WTC11 (cell line): ENCODE measurements at regions not wholly inside any gene's neighbourhood (a gene's known extent, or its start where the extent isn't known, plus 50 kb on each side); places are given as distances from the start of the nearest gene placed in this dataset.
A peak's percentile ranks its signal among the peaks of the same experiment; 100 is the strongest.
"Not testable (repeated sequence)": the region's sequence is repeated elsewhere in the genome, so short reads cannot be mapped to it uniquely, and the experiment has no call there.

ENCODE experiments used
- ATAC-seq: fragments of 200-7000 bp; cut with Tn5 transposase; 2 replicates; pipeline ENCODE4 v1.10.0; 2021; ENCODE audit warnings: mild to moderate bottlenecking, moderate library complexity
- CTCF ChIA-PET: fragments of 300-600 bp; sonication (Branson Sonifier 250); formaldehyde crosslinking; loops from one replicate; lab custom pipeline; 2021; ENCODE audit warnings: antibody characterized with exemption; lab: Charles Lee
- POLR2A ChIA-PET: fragments of 350-600 bp; sonication (Branson Sonifier 250); formaldehyde crosslinking; loops from one replicate; lab custom pipeline; 2021; ENCODE audit warnings: antibody characterized with exemption; lab: Charles Lee
- DNase-seq: peaks from one replicate; pipeline ENCODE4 v3.0.0; 2021; ENCODE audit warnings: low spot score
- H3K27ac Mint-ChIP-seq: 2 replicates; pipeline ENCODE4 v1.8.0; 2021; ENCODE audit warnings: mixed read lengths
- H3K27me3 Mint-ChIP-seq: 2 replicates; pipeline ENCODE4 v1.8.0; 2021; ENCODE audit warnings: low read depth, mild to moderate bottlenecking, moderate library complexity, mixed read lengths
- H3K36me3 Mint-ChIP-seq: 2 replicates; pipeline ENCODE4 v1.8.0; 2021; ENCODE audit warnings: mixed read lengths
- H3K4me1 Mint-ChIP-seq: 2 replicates; pipeline ENCODE4 v1.8.0; 2022; ENCODE audit warnings: mixed read lengths
- H3K4me3 Mint-ChIP-seq: 2 replicates; pipeline ENCODE4 v1.8.0; 2021; ENCODE audit warnings: mild to moderate bottlenecking, moderate library complexity, mixed read lengths
- H3K9me3 Mint-ChIP-seq: 2 replicates; pipeline ENCODE4 v1.8.0; 2021; ENCODE audit warnings: mixed read lengths
- CREB1 ChIP-seq: sonication (generic); formaldehyde crosslinking; IDR thresholded peaks from 2 replicates; pipeline ENCODE4 v1.8.0; 2023; ENCODE audit warnings: mild to moderate bottlenecking, missing genetic modification reagents
- CREM ChIP-seq: sonication (generic); formaldehyde crosslinking; IDR thresholded peaks from 2 replicates; pipeline ENCODE4 v1.8.1; 2022; ENCODE audit warnings: mild to moderate bottlenecking, missing genetic modification reagents, moderate library complexity
- HMGA2 ChIP-seq: fragments of 250-450 bp; sonication (Bioruptor Pico); IDR thresholded peaks from 2 replicates; pipeline ENCODE4 v1.4.0; 2021; ENCODE audit warnings: mild to moderate bottlenecking, moderate library complexity
- NFYB ChIP-seq: sonication (generic); formaldehyde crosslinking; conservative IDR thresholded peaks from 2 replicates; pipeline ENCODE4 v1.8.0; 2022; ENCODE audit warnings: low read depth, missing genetic modification reagents
- ZNF121 ChIP-seq: sonication (generic); formaldehyde crosslinking; IDR thresholded peaks from 2 replicates; pipeline ENCODE4 v1.8.0; 2023; ENCODE audit warnings: missing genetic modification reagents
- ZNF423 ChIP-seq: fragments of 250-450 bp; sonication (Bioruptor Pico); IDR thresholded peaks from 2 replicates; pipeline ENCODE4 v2.1.2; 2022; ENCODE audit warnings: mild to moderate bottlenecking, moderate library complexity
- ZNF671 ChIP-seq: fragments of 250-450 bp; sonication (Bioruptor Pico); IDR thresholded peaks from 2 replicates; pipeline ENCODE4 v1.8.0; 2021; ENCODE audit warnings: mild to moderate bottlenecking
- TF ChIP-seq, protein P1 (sequence below): sonication (generic); formaldehyde crosslinking; IDR thresholded peaks from 2 replicates; pipeline ENCODE4 v1.8.1; 2023; ENCODE audit warnings: mild to moderate bottlenecking, missing genetic modification reagents, moderate library complexity
- TF ChIP-seq, protein P2 (sequence below): fragments of 250-450 bp; sonication (Bioruptor Pico); IDR thresholded peaks from 2 replicates; pipeline ENCODE4 v1.8.0; 2021; ENCODE audit warnings: mild to moderate bottlenecking
- TF ChIP-seq, protein P3 (sequence below): fragments of 250-450 bp; sonication (Bioruptor Pico); IDR thresholded peaks from 2 replicates; pipeline ENCODE4 v2.1.2; 2022; ENCODE audit warnings: mild to moderate bottlenecking, moderate library complexity
- TF ChIP-seq, protein P4 (sequence below): sonication (generic); formaldehyde crosslinking; conservative IDR thresholded peaks from 2 replicates; pipeline ENCODE4 v1.8.1; 2023; ENCODE audit warnings: mild to moderate bottlenecking, low read depth, missing genetic modification reagents, moderate library complexity

DNA sequence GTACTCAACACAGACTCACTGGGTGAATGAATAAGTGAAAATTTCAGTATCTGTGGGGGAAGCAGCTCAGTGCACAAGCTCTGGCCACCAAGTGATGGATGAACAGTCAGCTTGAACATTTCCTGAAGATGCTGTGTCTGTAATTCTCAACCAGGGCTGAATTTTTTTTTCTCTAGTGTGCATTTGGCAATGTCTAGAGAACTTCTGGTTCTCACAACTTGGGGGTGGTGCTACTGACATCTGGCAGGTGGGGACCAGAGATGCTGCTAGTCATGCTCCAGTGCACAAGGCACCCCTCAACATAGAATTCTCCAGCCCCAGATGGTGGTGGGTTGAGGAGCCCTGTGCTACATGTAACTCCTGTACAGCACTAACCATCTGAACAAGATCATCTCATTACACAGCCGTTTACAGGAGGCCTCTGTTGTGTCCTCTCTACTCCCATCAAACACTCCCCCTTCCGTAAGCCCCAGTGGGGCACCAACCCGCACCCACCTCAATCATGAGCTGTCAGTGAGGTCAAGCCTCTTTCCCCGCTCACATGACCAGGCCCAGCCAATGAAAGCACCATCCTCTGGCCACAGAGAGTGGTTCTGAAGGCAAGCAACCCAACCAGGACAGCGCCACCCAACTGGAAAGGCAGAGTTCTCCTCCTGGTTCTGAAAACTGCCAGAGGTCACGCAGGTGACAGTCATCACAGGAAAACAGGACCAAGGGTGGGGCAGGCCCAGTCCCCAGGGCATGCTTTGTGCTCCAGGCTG is 103.9 kb upstream of the PMEPA1 start:
- H3K27me3 Mint-ChIP-seq: peaks cover 2% of the 10 kb centered on the region; the same call in 1 of the 2 replicates
- ChIA-PET POLR2A (no interaction called here), CTCF (no interaction called here)
- 0 out of 2 replicates have a peak, but pooled peaks have one; percentile 21 for TF ChIP-seq NFYB
- TF ChIP-seq, protein P1, sequence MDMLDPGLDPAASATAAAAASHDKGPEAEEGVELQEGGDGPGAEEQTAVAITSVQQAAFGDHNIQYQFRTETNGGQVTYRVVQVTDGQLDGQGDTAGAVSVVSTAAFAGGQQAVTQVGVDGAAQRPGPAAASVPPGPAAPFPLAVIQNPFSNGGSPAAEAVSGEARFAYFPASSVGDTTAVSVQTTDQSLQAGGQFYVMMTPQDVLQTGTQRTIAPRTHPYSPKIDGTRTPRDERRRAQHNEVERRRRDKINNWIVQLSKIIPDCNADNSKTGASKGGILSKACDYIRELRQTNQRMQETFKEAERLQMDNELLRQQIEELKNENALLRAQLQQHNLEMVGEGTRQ: peak; percentile 48; the same call in 1 of the 2 replicates
- no peak for TF ChIP-seq ZNF671
- no peak overlapping the region for H3K4me3 Mint-ChIP-seq
- no peak for ATAC-seq
- no peak for DNase-seq
- peaks cover 17% of the 10 kb centered on the region for H3K4me1 Mint-ChIP-seq
- no peaks in the 10 kb centered on the region for H3K36me3 Mint-ChIP-seq
- H3K27ac Mint-ChIP-seq: no peak overlapping the region
- H3K9me3 Mint-ChIP-seq: peaks cover 5% of the 10 kb centered on the region

DNA sequence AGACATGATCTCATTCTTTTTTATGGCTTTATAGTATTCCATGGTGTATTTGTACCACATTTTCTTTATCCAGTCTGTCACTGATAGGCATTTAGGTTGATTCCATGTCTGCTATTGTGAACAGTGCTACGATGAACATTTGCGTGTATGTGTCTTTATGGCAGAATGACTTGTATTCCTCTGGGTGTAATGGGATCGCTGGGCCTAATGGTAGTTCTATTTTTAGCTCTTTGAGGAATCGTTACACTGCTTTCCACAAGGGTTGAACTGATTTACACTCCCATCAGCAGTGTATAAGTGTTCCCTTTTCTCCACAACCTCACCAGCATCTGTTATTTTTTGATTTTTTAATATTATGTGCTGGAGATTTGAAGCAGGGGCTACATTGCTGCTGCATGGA is 102.8 kb upstream of the PMEPA1 start:
- H3K27ac Mint-ChIP-seq, POLR2A ChIA-PET, ATAC-seq, H3K36me3 Mint-ChIP-seq, H3K9me3 Mint-ChIP-seq, H3K4me3 Mint-ChIP-seq, CTCF ChIA-PET, DNase-seq, H3K27me3 Mint-ChIP-seq: not testable (repeated sequence)
- peaks cover 21% of the 10 kb centered on the region for H3K4me1 Mint-ChIP-seq

DNA sequence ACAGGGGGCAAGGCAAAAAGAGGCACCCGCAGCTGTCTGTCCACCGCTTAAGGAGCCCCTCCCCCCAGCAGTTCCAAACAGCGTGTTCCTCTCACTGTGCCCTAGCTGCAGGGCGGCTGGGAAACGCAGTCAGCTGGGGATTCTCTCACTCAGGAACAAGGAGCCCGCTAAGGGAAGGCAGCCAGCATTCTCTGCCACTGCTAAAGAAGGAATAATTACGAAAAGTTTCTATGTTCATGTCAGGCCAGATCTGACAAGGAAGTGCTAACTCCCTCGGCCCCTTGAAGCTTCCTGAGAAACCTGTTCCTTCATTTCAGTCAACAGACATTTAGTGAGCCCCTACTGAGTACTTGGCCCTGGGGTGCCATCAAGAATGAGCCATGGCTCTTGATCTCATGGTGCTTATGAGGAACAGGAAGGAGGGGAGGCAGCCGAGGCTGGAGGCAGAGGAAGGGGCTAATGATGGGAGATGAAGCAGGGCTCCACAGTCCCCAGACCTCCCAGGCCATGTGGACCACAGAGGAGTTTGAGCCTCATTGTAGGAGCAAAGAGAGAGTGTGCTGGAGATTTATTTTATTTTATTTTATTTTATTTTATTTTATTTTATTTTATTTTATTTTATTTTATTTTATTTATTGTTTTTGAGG is 101.7 kb upstream of the PMEPA1 start:
- H3K9me3 Mint-ChIP-seq: peaks cover 5% of the 10 kb centered on the region
- H3K36me3 Mint-ChIP-seq: no peaks in the 10 kb centered on the region
- H3K27me3 Mint-ChIP-seq: peaks cover 2% of the 10 kb centered on the region; the same call in 1 of the 2 replicates
- CTCF ChIA-PET: interaction anchor here (0.5 to 1.7 kb wide), 2 partner anchors 189 to 747 kb away, joined by 4 to 7 read pairs; no protein-coding TSS in a partner anchor
- peaks cover 21% of the 10 kb centered on the region for H3K4me1 Mint-ChIP-seq
- ATAC-seq (peak; percentile 47), DNase-seq (peak; percentile 35)
- no peak overlapping the region; the same call in 1 of the 2 replicates for H3K4me3 Mint-ChIP-seq
- POLR2A ChIA-PET: no interaction called here
- TF ChIP-seq ZNF121 (no peak), ZNF423 (no peak), CREM (no peak), HMGA2 (CRISPR knock-in tag) (peak; percentile 87), CREB1 (no peak)
- TF ChIP-seq, protein P2, sequence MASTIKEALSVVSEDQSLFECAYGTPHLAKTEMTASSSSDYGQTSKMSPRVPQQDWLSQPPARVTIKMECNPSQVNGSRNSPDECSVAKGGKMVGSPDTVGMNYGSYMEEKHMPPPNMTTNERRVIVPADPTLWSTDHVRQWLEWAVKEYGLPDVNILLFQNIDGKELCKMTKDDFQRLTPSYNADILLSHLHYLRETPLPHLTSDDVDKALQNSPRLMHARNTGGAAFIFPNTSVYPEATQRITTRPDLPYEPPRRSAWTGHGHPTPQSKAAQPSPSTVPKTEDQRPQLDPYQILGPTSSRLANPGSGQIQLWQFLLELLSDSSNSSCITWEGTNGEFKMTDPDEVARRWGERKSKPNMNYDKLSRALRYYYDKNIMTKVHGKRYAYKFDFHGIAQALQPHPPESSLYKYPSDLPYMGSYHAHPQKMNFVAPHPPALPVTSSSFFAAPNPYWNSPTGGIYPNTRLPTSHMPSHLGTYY (CRISPR knock-in tag): no peak
- TF ChIP-seq, protein P3, sequence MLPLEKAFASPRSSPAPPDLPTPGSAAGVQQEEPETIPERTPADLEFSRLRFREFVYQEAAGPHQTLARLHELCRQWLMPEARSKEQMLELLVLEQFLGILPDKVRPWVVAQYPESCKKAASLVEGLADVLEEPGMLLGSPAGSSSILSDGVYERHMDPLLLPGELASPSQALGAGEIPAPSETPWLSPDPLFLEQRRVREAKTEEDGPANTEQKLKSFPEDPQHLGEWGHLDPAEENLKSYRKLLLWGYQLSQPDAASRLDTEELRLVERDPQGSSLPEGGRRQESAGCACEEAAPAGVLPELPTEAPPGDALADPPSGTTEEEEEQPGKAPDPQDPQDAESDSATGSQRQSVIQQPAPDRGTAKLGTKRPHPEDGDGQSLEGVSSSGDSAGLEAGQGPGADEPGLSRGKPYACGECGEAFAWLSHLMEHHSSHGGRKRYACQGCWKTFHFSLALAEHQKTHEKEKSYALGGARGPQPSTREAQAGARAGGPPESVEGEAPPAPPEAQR (CRISPR knock-in tag): no peak
- TF ChIP-seq, protein P4, sequence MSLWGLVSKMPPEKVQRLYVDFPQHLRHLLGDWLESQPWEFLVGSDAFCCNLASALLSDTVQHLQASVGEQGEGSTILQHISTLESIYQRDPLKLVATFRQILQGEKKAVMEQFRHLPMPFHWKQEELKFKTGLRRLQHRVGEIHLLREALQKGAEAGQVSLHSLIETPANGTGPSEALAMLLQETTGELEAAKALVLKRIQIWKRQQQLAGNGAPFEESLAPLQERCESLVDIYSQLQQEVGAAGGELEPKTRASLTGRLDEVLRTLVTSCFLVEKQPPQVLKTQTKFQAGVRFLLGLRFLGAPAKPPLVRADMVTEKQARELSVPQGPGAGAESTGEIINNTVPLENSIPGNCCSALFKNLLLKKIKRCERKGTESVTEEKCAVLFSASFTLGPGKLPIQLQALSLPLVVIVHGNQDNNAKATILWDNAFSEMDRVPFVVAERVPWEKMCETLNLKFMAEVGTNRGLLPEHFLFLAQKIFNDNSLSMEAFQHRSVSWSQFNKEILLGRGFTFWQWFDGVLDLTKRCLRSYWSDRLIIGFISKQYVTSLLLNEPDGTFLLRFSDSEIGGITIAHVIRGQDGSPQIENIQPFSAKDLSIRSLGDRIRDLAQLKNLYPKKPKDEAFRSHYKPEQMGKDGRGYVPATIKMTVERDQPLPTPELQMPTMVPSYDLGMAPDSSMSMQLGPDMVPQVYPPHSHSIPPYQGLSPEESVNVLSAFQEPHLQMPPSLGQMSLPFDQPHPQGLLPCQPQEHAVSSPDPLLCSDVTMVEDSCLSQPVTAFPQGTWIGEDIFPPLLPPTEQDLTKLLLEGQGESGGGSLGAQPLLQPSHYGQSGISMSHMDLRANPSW (CRISPR knock-in tag): no peak
- peak overlapping the region; percentile 79; the same call in 1 of the 2 replicates for H3K27ac Mint-ChIP-seq
